HG03045 (cell line): ENCODE measurements at regions not wholly inside any gene's neighbourhood (a gene's known extent, or its start where the extent isn't known, plus 50 kb on each side); places are given as distances from the start of the nearest gene placed in this dataset.

ENCODE experiments used
- ATAC-seq: cut with Tn5 transposase; IDR thresholded peaks from one replicate; pipeline ENCODE4 v1.9.1; 2021; ENCODE audit warnings: mild to moderate bottlenecking, moderate library complexity; ENCODE audit not compliant: unreplicated experiment

DNA sequence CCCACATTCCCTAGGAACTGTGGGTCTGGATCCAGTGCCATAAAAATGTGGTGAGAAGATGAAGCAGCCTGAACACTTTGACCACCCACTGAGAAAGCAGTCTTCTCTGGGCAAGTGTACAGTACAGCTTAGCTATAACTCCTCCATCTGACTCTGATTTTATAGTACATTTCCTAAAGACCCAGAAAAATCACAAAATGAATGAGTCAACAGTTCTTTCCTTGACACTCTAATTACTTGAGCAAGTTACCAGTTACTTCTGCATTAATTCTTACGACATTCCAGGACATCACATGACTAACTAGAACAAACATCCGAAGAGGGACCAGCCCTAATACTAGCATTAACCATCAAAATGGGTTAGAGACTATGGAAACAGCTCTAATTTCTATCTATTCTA is 148.1 kb upstream of the PEX5L start:
- no peak for ATAC-seq

DNA sequence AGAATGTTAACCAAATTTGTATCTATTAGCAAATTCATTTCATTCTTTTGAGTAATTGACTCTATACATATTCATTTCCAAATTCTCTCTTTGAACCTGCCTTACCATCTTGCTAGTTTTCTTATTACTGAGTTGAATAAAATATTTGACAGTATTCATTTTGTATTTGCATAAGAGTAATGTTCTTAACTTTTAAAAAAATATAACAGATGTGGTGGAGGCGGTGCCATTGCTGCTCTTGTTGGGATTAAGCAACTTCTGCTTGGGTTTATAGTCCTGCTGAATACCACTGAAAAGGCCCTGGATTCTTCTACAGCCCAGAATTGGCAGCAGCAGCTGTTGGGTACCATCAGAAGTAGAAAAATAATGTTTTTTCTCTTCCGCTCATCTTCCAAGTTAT is 148.9 kb upstream of the PEX5L start:
- no peak for ATAC-seq

DNA sequence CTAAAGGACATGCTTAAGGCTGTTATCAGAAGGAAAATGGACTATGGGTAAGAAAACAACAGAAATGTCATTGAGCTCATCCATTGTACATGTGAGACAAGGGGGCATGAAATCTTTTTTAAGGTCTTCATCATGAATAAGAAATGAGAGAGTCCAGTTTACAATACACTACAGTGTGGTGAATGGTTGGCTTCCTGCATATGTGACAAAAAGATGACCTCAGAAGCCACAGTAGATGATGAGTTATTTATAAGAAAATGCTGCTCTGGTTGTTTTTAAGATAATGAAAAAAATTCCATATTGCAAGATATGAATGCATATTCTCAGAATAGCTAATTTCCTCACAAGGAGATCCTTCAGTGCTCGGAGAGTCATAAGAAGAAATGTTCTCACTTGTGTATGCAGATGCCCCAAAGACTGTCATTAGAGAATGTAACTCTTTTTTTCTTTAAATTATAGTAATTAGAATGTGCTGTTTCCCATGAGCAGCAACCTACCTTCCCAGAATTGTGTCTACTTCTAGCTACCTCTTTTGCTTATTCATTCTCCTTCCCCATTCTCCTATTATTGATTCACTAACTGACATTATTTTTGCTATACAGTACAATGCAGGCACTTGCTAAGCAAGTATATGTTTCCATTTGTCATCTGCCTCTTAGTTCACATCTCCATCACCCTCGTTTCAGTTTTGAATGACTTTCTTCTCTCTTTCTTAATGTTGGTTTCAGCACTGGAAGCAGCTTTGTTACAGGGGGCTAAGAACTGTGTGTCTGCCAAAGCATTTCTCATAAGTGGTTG is 152.0 kb upstream of the PEX5L start:
- no peak for ATAC-seq

DNA sequence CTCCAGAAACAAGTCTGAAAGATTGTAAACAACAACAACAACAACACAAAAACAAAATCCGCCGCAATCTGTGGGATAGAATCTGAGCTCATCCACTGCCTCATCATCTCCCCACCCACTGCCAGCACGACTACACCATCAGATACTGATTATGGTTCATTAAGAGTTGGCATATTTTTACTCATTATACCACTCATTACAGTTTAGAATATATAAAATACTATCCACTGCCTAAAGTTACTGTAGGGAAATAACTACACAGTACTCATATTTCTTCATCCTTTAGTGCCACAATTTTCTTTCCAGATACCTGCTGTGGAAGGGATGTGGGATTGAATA is 152.5 kb upstream of the PEX5L start:
- ATAC-seq = no peak

DNA sequence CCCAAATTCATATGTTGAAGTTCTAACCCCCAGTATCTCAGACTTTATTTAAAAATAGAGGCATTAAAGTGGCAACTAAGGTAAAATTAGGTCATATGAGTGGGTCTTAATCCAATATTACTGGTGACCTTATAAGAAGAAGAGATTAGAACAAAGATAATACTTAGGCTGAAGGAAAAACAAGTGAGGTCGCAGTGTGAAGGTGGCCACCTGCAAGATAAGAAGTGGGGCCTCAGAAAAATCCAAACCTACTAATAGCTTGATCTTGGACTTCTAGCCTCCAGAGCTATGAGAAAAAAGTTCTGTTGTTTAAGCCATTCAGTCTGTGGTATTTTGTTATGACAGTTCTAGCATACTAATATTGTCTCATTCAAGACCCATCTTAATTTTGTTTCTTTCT is 159.9 kb upstream of the PEX5L start:
- no peak for ATAC-seq

DNA sequence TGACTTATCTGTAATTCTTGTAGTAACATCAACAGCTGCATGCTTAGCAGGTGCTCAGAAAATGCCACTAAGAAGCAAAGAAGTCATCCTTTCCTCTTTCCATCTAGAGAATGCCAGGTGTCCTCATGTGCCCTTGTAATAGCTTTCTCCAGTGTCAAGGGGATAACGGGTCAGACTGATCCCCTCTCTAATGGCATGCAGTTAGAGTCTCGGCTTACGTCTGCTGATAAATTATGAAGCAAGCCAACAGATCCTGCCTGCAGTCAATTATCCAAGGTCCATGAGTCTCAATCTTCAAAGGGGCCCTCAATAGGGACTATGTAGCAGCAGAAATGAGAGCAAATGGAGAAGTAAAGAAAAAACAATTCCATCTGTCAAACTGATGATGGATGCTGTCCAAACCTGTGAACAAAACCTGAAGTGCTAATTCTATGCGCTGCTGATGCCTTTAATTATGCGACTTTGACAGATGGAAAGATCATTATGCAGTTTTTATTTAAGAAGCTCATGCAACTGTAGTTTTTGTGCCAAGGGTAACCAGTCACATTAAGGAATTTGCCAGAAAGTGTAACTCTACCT is 162.8 kb upstream of the PEX5L start:
- no peak for ATAC-seq

DNA sequence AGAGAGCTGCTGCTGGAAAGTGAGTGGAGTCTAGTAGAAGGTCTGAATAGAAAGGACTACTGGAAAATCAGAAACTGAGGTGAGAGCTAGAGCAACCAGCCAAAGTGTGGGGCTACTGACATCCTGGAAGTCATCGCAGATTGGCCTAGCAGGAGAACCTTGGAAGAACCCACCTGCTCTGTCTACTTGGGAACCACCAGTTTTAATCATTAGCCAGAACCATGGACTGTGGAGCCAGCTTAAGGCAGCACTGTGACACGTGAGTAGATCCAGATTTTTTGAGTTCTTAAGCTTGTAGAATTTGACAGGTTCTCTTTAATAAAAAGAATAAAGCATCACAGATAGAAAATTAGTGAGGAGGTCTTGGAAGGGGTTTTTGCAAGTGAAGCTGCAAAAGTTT is 179.1 kb upstream of the PEX5L start:
- no peak for ATAC-seq

DNA sequence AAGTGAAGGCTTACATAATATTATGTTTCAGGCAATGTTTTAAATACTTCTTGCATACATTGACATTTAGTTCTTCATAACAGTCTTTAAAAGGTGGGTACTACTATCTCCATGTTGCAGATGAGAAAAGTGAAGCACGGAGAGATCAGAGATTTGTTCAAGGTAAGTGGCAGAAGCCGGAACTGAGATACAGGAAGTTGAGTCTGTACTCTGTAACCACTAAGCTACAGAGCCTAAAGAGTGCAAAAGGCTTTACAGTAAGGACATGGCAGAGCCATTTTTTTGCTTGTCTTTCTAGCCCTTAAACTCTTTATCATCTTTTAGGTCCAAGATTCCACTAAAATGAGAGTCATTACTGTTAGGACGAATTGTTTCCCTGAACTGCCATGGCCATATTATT is 186.5 kb upstream of the PEX5L start:
- no peak for ATAC-seq

DNA sequence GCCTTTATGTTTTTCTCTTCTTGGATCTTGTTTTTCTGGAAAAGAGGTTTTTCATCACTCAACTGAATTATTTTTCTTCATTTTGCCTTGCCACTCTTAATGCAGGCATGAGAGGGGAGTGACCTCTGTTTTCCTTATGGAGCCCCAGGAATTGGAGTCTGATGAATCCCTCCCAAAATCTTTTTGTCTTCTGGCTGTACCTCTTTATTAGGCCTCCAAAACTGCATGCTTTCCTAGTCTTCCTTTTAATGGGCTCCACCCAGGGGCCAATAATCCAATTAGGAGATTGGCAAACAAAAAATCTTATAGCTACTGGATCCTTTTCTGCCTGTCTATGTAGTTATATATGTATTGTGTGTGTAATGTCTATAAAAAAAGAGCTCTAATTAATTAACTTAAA is 192.4 kb upstream of the PEX5L start:
- ATAC-seq = no peak

DNA sequence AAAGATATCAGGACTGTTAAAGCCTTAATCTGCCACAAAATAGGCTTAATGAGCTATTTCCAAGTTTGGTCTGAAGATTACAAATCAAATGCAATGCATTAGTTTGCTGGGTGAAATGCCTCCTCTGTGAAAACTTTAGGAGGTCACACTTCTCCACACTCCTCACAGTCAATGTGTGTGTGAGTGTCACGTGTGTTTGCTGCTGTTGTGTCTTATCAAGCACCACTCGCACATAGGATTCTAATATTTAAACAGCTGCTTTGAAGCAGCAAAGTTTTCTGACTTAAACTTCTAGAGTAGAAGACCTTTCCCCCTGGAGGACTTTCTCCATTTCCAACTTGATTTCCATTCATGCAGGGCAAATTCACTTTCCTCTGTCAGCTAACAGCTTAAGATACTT is 203.2 kb upstream of the PEX5L start:
- ATAC-seq = no peak

DNA sequence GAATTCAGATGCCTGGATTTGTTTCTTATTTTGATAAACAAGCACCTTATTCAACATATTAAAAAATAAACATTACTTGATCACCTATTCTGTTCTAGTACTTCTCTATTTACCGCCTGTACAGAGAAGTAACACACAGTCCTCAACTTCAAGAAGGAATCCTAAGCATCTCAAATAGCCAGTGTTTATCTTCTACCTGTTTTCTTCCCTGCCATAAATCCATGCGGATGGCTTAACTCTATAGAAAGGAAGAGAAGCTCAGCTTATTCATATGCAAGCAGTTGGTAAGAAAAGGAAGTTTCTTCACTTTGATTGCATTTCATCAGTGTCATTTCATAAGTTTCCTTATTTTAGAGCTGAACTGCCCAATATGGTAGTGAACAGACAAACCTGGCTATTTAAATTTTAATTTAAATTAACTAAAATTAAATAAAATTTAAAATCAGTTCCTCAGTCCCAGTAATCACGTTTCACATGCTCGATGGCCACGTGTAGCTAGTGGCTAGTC is 210.0 kb upstream of the PEX5L start:
- ATAC-seq = no peak

DNA sequence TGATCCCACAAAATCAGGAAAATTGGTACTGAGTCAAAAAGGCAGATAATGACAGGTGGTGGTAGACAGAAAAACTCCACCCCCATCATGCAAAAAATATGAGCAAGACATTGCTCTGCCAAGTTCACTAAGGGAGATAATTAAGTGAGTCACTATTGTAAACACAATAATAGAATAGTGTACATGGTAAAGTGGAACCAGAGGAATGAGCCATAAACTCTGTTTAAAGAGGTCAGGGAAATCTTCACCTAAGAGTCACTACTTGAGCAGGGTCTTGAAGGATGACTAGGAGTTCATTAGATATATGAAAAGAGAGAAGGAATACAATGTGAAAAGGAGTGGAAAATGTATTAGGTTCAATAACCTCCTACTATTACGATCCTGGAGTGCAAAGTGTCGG is 213.4 kb upstream of the PEX5L start:
- ATAC-seq = no peak

DNA sequence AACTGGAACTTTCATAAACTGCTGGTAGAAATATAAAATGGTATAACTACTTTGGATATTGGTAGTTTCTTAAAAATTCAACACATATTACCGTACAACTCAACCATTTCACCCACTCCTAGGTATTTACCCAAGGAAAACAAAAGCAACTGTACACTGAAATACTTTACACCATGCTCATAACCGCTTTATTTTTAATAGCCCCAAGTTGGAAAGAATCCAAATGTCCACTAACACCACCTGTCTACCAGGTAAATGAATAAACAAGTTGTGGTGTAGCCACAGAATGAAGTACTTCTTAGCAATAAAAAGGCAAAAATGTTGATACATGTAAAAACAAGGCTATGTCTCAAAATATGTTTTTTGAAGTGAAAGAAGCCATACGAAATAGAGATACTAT is 215.9 kb upstream of the PEX5L start:
- no peak for ATAC-seq

DNA sequence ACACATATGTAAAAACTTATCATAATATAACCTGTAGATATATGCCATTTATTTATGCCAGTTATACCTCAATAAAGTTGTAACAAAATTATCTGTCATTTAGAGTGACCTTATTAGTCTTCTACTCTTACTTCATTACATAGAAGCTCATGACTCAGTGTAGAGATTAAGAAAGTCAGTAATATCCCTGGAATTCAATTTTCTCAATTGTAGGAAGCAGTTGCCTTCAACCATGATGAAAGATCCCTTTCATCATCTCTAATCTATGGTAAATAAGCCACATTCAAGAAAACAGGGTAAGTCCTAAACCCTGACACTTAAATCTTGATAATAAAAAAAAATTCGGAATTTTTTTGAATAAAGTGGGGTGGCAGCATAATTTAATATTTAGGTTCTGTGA is 216.5 kb upstream of the PEX5L start:
- ATAC-seq = no peak

DNA sequence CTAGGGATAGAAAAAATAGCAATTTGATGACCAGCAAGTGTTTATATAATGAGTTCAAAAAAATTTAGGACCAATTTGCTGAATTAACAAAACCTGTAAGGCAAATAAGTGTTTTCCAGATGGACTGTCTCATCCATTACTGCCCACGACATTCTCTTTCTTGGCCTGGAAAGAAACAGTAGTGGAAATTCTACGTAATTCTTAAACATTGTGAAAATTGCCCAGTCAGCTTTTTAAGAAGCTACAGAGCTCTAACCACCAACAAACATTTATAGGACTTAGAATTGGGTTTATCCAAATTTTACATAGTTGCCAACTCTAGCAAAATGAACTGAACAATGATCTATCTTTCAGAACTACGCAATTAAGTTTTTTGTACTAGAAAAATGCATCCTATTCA is 227.7 kb upstream of the PEX5L start:
- no peak for ATAC-seq

DNA sequence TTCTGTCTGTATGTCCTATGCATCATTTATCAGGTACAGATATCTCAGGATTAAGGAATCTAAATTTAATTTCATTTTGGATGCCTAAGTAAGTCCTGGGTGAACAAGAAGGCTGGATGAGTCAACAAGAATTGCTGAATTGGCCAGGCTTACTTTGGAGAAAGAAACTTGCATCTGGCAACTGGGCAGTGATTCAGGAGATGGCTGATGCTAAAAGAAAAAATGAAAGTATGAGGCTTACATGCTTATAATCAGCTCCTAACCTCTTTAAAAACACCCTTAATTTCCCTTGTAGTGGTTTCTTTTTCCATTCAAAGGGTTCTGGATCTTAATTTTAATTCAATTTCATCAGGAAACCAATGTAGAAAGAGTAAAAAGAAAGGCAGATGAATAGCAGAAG is 228.8 kb upstream of the PEX5L start:
- no peak for ATAC-seq

DNA sequence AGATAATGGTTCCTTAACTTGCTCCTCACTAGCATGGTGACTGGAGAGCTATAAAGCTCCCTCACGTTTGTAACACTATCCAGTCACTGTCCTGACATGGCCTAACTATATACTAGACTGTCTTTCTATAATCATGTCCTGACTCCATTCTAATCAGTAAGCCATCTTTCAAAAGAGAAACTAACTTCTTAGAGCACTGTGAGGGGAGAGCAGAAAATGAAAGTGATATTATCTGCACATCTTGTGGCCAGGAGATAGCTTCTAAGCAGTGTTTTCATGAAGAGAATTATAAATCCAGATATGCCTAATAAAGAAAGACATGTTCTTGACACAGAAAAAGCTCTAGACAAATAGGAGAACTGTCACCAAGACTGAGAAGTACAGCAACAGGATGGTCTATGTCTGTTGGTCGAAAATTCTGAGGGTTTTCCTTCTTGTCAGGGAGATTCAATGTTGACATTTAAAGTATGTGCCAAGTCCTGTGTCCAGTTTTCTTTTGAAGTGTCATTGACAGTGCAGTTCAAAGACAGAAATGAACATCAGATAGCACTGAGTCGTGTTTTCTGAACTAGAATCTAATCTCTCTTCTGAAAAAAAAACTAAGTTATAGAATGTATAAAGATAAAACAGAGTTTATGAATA is 230.6 kb upstream of the PEX5L start:
- peak; percentile 100 for ATAC-seq

DNA sequence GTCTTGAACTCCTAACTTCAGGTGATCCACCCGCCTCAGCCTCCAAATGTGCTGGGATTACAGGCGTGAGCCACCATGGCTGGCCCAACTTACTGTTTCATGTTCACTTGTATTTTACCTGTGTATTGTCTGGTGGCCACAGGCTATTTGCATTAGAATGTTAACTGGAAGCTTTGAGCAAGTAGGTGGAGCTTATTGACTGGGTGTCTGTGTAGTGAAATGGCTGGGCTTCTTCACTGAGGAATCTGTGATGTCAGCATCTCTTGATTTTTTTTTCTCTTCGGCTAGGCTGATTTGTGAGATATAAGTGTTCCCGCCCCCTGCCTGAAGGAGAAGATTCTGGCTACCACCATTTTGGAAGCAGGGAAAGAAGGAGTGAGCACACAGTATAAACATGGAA is 237.8 kb upstream of the PEX5L start:
- ATAC-seq = no peak

DNA sequence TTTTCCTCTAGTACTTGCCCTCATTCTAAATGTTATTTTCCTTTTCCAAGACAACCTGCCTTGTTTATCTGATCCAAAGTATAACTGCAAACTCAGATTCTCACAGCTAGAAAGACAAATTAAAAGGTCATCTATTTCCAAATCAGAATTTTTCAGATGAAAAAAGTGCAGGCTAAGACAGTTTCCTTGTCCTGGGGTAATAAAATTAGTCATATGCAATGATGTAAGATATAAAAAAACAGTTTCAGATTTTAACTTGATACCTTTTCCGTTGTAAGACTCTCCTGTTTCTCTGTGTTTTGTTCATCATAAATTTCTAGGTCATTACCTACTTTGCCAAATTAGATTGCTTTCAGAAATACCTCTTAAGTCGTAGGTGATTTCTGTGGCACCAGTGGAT is 238.4 kb upstream of the PEX5L start:
- ATAC-seq = no peak

DNA sequence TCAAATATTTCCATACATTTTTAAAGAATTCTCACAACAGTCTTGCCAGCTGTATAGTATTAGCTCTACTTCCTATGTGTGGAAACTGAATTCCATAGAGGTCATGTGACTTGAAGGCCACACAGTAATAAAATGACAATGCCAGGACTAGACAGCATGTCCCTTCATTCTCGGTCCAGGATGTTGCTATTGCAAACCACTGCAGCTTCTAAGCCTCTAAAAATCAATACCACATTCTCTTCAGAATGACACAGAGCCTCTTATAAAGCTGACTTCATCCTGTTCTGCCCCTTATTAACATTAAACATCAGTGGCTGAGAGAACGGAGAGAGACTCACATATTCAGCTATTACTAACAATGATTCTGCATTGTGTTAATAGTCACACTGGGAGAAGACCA is 240.3 kb upstream of the PEX5L start:
- ATAC-seq = no peak

DNA sequence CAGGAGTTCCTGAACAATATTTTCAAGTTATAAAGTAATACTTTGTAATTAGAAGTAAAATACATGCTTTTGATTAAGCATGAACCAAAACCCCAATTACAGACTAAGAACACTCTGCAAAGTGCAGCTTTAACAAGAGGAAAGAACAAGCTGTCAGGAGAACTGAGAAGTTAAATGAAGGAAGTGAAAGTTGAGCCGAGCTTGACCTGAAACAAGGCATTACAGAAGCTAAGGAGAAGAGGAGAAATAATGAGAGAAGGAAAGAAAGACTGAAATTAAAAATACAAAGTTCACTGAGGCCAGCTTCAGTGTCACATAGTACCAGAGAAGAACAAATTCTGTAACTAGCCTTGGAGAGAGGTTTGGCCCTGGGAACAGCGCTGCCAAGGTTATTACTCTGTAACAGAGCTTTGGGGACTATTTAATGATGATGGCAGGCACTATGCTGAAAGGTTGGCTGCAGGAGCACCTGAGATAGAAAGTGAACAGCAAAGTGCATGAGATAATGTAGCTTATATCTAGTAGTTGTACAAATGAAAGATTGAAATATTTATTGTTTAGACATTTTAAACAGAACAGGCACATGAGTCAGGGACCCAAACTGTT is 241.9 kb upstream of the PEX5L start:
- ATAC-seq = peak; percentile 91

DNA sequence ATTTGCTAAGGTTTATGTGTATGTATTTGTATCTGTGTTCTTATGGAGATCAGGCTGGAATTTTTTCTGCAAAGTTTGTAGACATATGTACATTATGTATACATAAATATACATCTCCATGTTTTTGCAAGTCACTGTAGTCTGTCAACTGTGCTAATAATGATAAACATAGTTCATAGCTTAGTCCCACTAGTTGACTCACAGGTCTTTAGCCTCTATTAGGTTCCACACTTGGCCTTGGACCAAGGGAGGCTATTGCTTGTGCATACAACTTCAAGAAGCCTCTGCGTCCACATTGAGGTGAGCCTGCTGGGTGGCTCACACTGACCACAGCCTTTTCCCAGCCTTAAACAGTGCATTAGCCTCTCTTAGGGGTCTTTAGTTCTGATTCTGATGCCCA is 243.8 kb upstream of the PEX5L start:
- ATAC-seq = no peak
